ENCODE measurements at regions not wholly inside any gene's neighbourhood (a gene's known extent, or its start where the extent isn't known, plus 50 kb on each side); places are given as distances from the start of the nearest gene placed in this dataset.

DNA sequence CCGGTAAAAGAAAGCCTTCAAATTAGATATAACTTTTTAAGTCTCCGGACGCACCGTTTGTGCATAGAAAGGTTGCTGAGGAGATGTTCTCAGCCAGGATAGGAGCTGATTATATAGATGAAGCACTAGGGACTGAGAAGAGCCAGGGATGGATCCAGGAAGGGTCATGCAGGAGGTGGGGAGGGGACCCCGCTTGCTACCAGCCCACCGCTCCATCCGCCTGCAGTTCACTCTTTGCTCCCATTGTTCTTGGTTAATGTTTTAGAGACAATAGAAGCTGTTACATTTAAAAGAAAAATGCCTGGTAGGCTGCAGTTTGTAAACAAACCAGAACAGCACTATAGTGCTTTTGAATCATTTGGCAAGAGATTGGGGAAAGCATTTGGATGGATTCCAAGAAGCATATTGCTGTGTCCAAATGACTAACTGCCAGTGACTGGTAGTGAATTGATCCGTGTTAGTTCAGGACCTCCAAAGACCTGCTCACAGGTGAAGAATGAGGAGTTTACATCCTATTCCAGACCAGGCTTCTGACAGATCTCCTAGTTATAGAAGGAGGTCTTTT, 175.9 kb upstream of the TAC1 start:
- no peaks in the 10 kb centered on the region for H3K36me3 ChIP-seq (ENCODE audit: control insufficient read depth, insufficient read depth, low read length)
- no peak overlapping the region for H3K4me3 ChIP-seq (ENCODE audit: low read depth, low read length)
- no peak for TF ChIP-seq CTCF (IDR thresholded peaks at IDR 0.05; ENCODE audit: insufficient read depth, low read length, poor library complexity, severe bottlenecking)
- no peak for DNase-seq (ENCODE audit: low read depth)
- no peaks in the 10 kb centered on the region for H3K27me3 ChIP-seq (ENCODE audit: control insufficient read depth, insufficient read depth, low read length)

DNA sequence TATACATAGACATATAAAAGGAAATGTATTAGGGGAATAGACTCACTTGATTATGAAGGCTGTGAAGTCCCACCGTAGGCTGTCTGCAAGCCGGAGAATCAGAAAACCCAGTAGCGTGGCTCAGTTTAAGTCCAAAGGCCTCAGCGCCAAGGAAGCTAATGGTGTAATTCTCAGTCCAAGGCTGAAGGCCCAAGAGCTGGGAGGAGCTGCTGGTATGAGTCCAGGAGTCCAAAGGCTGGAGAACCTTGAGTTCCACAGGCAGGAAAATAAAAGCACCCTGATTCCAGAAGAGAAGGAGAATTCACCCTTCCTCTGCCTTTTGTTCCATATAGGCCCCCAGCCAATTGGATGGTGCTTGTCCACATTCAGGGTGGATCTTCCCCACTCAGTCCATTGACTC, 166.2 kb upstream of the TAC1 start:
- no peaks in the 10 kb centered on the region for H3K27me3 ChIP-seq (ENCODE audit: control insufficient read depth, insufficient read depth, low read length)
- TF ChIP-seq CTCF (IDR thresholded peaks at IDR 0.05; ENCODE audit: insufficient read depth, low read length, poor library complexity, severe bottlenecking): no peak
- no peak for DNase-seq (ENCODE audit: low read depth)
- no peak overlapping the region for H3K4me3 ChIP-seq (ENCODE audit: low read depth, low read length)
- no peaks in the 10 kb centered on the region for H3K36me3 ChIP-seq (ENCODE audit: control insufficient read depth, insufficient read depth, low read length)

GRCh38 chr7:97573065-97573464, 158.8 kb upstream of the TAC1 start:
- TF ChIP-seq CTCF (IDR thresholded peaks at IDR 0.05; ENCODE audit: insufficient read depth, low read length, poor library complexity, severe bottlenecking): no peak
- Histone ChIP-seq H3K4me3 (ENCODE audit: low read depth, low read length) (no peak overlapping the region), H3K36me3 (ENCODE audit: control insufficient read depth, insufficient read depth, low read length) (no peaks in the 10 kb centered on the region), H3K27me3 (ENCODE audit: control insufficient read depth, insufficient read depth, low read length) (no peaks in the 10 kb centered on the region)
- no peak for DNase-seq (ENCODE audit: low read depth)

- H3K36me3 ChIP-seq (ENCODE audit: control insufficient read depth, insufficient read depth, low read length): no peaks in the 10 kb centered on the region
- no peak for TF ChIP-seq CTCF (IDR thresholded peaks at IDR 0.05; ENCODE audit: insufficient read depth, low read length, poor library complexity, severe bottlenecking)
- H3K27me3 ChIP-seq (ENCODE audit: control insufficient read depth, insufficient read depth, low read length): no peaks in the 10 kb centered on the region
- DNase-seq (ENCODE audit: low read depth): no peak
- H3K4me3 ChIP-seq (ENCODE audit: low read depth, low read length): no peak overlapping the region
These were observed 155.8 kb upstream of the TAC1 start for GRCh38 chr7:97576043-97576442.

DNA sequence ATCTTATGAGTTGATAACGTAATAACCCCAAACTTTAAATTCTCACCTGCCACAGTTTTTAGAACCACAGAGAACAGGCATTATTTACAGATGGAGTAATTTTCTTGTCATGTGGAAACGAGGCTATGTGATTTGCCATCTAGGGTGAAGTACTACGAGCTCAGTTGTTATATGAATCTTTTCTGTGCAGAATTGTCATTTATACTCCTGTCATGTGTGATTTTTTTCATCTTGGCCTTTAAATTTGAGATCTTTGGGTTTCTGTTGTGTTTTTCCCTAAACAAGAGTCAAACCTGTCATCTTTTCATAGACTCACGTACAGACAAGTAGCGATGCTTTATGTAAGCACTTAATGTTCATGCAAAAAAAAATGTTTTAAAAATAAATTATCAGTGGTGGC, 153.7 kb upstream of the TAC1 start:
- Histone ChIP-seq H3K27me3 (ENCODE audit: control insufficient read depth, insufficient read depth, low read length) (no peaks in the 10 kb centered on the region), H3K4me3 (ENCODE audit: low read depth, low read length) (no peak overlapping the region), H3K36me3 (ENCODE audit: control insufficient read depth, insufficient read depth, low read length) (no peaks in the 10 kb centered on the region)
- no peak for DNase-seq (ENCODE audit: low read depth)
- TF ChIP-seq CTCF (IDR thresholded peaks at IDR 0.05; ENCODE audit: insufficient read depth, low read length, poor library complexity, severe bottlenecking): no peak

DNA sequence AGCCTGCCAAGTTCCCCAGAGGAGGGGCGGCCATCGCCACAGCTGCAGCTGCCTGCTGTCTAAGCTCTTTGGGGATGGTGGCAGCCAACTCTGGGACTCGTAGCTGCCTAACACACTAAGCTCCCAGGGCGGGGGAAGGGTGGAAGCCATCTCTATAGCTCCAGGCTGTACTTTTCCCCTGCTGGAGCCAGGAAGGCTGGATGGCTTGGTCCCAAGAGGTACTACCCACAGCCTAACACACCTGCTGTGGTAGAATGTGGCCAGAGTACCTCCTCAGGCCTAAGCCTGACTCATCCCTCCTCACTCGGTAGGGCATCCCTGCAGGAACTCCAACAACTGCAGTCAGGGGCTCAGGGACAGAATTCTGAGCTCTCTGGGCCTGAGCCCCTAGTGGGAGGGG, 151.7 kb upstream of the TAC1 start:
- H3K4me3 ChIP-seq (ENCODE audit: low read depth, low read length): no peak overlapping the region
- H3K36me3 ChIP-seq (ENCODE audit: control insufficient read depth, insufficient read depth, low read length): no peaks in the 10 kb centered on the region
- TF ChIP-seq CTCF (IDR thresholded peaks at IDR 0.05; ENCODE audit: insufficient read depth, low read length, poor library complexity, severe bottlenecking): no peak
- DNase-seq (ENCODE audit: low read depth): no peak
- no peaks in the 10 kb centered on the region for H3K27me3 ChIP-seq (ENCODE audit: control insufficient read depth, insufficient read depth, low read length)
